ENCODE measurements at regions not wholly inside any gene's neighbourhood (a gene's known extent, or its start where the extent isn't known, plus 50 kb on each side); places are given as distances from the start of the nearest gene placed in this dataset.
A peak's percentile ranks its signal among the peaks of the same experiment; 100 is the strongest.
"Not testable (repeated sequence)": the region's sequence is repeated elsewhere in the genome, so short reads cannot be mapped to it uniquely, and the experiment has no call there.

DNA sequence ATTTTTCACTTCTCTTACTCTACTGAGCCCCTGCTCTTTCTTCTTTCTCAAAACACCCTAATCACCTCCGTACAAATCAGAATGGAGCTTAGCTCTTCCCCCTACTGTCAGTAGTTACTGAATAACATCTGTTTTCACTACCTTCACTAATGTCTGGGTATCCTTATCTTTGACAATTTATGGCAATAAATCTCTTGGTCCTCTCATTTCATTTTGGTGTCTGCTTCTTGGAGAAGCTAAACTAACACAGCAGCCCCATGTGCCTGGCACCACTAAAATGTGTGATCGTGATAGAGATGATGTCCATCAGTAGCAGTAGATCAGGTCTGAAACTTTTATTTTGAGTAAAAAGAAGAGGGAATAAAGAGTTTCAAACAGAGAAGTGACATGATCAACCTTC is 496.5 kb downstream of the PID1 start:
- Histone ChIP-seq H3K4me3 (no peak overlapping the region), H3K27ac (no peak overlapping the region), H3K27me3 (no peaks in the 10 kb centered on the region), H3K4me1 (peaks cover 0 to 5% of the 10 kb centered on the region in 2 donors), H3K9me3 (no peaks in the 10 kb centered on the region), H3K36me3 (no peaks in the 10 kb centered on the region)
- TF ChIP-seq, protein P1, sequence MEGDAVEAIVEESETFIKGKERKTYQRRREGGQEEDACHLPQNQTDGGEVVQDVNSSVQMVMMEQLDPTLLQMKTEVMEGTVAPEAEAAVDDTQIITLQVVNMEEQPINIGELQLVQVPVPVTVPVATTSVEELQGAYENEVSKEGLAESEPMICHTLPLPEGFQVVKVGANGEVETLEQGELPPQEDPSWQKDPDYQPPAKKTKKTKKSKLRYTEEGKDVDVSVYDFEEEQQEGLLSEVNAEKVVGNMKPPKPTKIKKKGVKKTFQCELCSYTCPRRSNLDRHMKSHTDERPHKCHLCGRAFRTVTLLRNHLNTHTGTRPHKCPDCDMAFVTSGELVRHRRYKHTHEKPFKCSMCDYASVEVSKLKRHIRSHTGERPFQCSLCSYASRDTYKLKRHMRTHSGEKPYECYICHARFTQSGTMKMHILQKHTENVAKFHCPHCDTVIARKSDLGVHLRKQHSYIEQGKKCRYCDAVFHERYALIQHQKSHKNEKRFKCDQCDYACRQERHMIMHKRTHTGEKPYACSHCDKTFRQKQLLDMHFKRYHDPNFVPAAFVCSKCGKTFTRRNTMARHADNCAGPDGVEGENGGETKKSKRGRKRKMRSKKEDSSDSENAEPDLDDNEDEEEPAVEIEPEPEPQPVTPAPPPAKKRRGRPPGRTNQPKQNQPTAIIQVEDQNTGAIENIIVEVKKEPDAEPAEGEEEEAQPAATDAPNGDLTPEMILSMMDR (IDR thresholded peaks at IDR 0.05 in 4 of 5, conservative IDR thresholded peaks at IDR 0.05 in 1 of 5) = no peak
- no peak for TF ChIP-seq POLR2A (IDR thresholded peaks at IDR 0.05)
- no peak for DNase-seq
- intact Hi-C loops (cut with DNase I; ENCODE audit: low total_unique reads) (no loop called here), in situ Hi-C loops (cut with MboI; ENCODE audit: low sequenced_read_pairs in 4 of 4) (no loop called here)
- ATAC-seq = no peak

DNA sequence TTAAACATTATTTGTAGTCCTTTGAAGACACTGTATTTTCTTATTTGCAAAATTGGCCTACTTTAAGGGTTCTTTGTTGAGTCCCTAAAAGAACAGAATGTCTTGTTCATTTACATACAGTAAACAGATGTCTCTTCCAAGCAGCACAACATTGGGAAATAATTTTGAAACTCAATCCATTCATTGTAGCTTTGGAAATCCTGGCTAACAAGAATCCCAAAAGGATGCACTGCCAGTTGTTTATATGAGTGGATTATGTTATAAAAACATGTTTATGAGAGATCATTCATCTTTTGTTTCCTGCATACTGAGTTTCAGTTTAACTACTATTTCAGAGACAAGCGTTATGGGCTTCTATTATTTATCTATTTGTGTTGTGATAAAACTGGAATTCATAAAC is 499.3 kb downstream of the PID1 start:
- no peaks in the 10 kb centered on the region for H3K27me3 ChIP-seq
- peak overlapping the region; percentile 65 to 73 (median 67) for H3K27ac ChIP-seq
- ATAC-seq (peak; percentile 79 to 85), DNase-seq (peak in 1 of 2 donors; percentile 15)
- in situ Hi-C loops (cut with MboI; ENCODE audit: low sequenced_read_pairs in 4 of 4) = no loop called here
- H3K4me3 ChIP-seq = no peak overlapping the region
- intact Hi-C loops (cut with DNase I; ENCODE audit: low total_unique reads) = no loop called here
- H3K36me3 ChIP-seq = no peaks in the 10 kb centered on the region
- H3K4me1 ChIP-seq = peaks cover 0 to 5% of the 10 kb centered on the region in 2 donors
- H3K9me3 ChIP-seq = no peaks in the 10 kb centered on the region
- TF ChIP-seq, protein P1 (IDR thresholded peaks at IDR 0.05 in 4 of 5, conservative IDR thresholded peaks at IDR 0.05 in 1 of 5) = no peak
- TF ChIP-seq POLR2A (IDR thresholded peaks at IDR 0.05) = no peak

DNA sequence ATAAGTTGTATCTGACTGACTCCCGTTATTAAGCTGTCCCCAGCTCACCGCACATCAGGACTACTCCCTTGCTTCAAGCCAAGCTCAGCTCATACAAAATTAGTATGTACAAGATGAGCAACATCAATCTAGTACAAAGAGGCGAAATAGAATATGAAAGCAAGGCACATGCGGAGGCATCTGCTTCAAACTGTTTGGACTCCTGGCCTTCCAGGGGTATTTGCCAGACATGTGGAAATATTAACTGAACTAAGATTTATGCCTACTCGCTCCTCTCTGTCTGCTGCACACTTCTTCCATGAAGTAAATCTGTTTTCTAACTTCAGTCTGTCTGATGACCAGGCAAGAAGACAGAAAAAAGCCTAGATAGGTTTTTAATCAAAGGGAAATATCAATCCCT is 499.8 kb downstream of the PID1 start:
- intact Hi-C loops (cut with DNase I; ENCODE audit: low total_unique reads) = no loop called here
- no peak for TF ChIP-seq POLR2A (IDR thresholded peaks at IDR 0.05)
- TF ChIP-seq, protein P1 (IDR thresholded peaks at IDR 0.05 in 4 of 5, conservative IDR thresholded peaks at IDR 0.05 in 1 of 5) = no peak

DNA sequence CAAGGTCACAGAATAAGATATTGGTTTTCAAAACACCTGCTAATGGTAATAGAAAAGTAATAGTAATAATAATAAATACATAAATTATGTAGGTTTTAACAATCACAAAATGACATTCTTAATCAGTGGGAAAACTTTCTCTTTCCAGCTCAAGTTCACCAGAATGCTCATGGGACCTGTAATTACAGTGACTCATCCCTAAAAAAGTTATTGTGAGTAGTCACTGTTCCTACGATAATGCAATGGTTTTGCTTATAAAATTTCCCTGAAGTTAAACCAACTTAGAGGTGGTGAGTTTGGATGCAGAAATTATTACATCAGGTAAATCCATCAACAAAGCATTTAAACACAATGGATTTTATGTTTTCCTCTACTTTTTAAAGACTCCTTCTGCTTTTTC is 502.3 kb downstream of the PID1 start:
- Histone ChIP-seq H3K27me3 (no peaks in the 10 kb centered on the region), H3K4me1 (peaks cover 0 to 5% of the 10 kb centered on the region in 2 donors), H3K9me3 (no peaks in the 10 kb centered on the region), H3K27ac (peak overlapping the region; percentile 65 to 73 (median 67)), H3K4me3 (no peak overlapping the region), H3K36me3 (no peaks in the 10 kb centered on the region)
- no peak for TF ChIP-seq POLR2A (IDR thresholded peaks at IDR 0.05)
- TF ChIP-seq, protein P1 (IDR thresholded peaks at IDR 0.05 in 4 of 5, conservative IDR thresholded peaks at IDR 0.05 in 1 of 5) = no peak
- DNase-seq = no peak
- in situ Hi-C loops (cut with MboI; ENCODE audit: low sequenced_read_pairs in 4 of 4) (loop anchor here in 1 of 4 donors (10.0 kb wide), 1 partner anchor 94 kb away; no protein-coding TSS in a partner anchor), intact Hi-C loops (cut with DNase I; ENCODE audit: low total_unique reads) (no loop called here)
- ATAC-seq = peak; percentile 28 to 58

More for the DNA sequence above, 499.8 kb downstream of the PID1 start:
- ATAC-seq = peak; percentile 61 to 78
- Histone ChIP-seq H3K4me1 (peaks cover 0 to 5% of the 10 kb centered on the region in 2 donors), H3K36me3 (no peaks in the 10 kb centered on the region), H3K9me3 (no peaks in the 10 kb centered on the region), H3K27ac (peak overlapping the region; percentile 65 to 73 (median 67)), H3K27me3 (no peaks in the 10 kb centered on the region), H3K4me3 (no peak overlapping the region)
- peak; percentile 20 to 54 for DNase-seq
- in situ Hi-C loops (cut with MboI; ENCODE audit: low sequenced_read_pairs in 4 of 4) = no loop called here

DNA sequence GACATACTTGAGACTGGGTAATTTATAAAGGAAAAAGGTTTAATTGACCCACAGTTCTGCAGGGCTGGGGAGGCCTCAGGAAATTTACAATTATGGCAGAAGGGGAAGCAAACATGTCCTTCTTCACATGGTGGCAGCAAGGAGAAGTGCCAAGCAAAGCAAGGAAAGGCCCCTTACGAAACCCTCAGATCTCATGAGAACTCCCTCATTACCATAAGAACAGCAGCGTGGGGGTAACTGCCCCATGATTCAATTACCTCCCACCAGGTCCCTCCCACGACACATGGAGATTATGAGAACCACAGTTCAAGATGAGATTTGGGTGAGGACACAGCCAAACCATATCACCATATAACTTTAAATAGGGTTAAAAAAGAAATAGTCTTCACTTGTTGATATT is 502.9 kb downstream of the PID1 start:
- intact Hi-C loops (cut with DNase I; ENCODE audit: low total_unique reads); H3K27me3 ChIP-seq; ATAC-seq; H3K9me3 ChIP-seq; DNase-seq; H3K36me3 ChIP-seq; H3K4me3 ChIP-seq; H3K4me1 ChIP-seq: not testable (repeated sequence)
- in situ Hi-C loops (cut with MboI; ENCODE audit: low sequenced_read_pairs in 4 of 4) = loop anchor here in 1 of 4 donors (10.0 kb wide), 1 partner anchor 93 kb away; no protein-coding TSS in a partner anchor
- peak overlapping the region in 1 of 4 donors; percentile 49 for H3K27ac ChIP-seq
